B cell (primary cell): ENCODE measurements at regions not wholly inside any gene's neighbourhood (a gene's known extent, or its start where the extent isn't known, plus 50 kb on each side); places are given as distances from the start of the nearest gene placed in this dataset.

ENCODE experiments used
- ATAC-seq: fragments of 200-7000 bp; cut with Tn5 transposase; one replicate; pipeline ENCODE4 v1.10.0; 2021; ENCODE audit warnings: low read depth, mild to moderate bottlenecking, moderate number of reproducible peaks, moderate library complexity
- CTCF ChIA-PET: fragments of 350-600 bp; sonication (Branson Sonifier 250); formaldehyde crosslinking; loops from one replicate; lab custom pipeline; 2021; ENCODE audit warnings: antibody characterized with exemption, inconsistent platforms; lab: Charles Lee
- POLR2A ChIA-PET: fragments of 350-600 bp; sonication (Branson Sonifier 250); formaldehyde crosslinking; loops from one replicate; lab custom pipeline; 2021; ENCODE audit warnings: antibody characterized with exemption; lab: Charles Lee
- DNase-seq: peaks from one replicate; pipeline ENCODE4 v3.0.0; 2013
- H2AFZ ChIP-seq: 2 replicates; pipeline ENCODE4 v1.6.1; 2012; ENCODE audit warnings: mild to moderate bottlenecking, low read depth, low read length; ENCODE audit not compliant: insufficient read depth, poor library complexity, severe bottlenecking
- H3K27ac ChIP-seq, 2 donors: 1 replicate in 1 of 2; 2 replicates in 1 of 2; pipeline ENCODE4 v1.5.1; 2012 to 2013; ENCODE audit warnings: low read length in 2 of 2, mild to moderate bottlenecking in 2 of 2, moderate library complexity in 1 of 2
- H3K27me3 ChIP-seq, 4 experiments: fragments of 200-600 bp in 1 of 4; sonication (generic) in 1 of 4; replicated peaks in 1 of 4; 1 replicate in 2 of 4; 2 replicates in 2 of 4; pipeline versions ENCODE4 v1.6.1 to v1.7.0; 2013 to 2016; ENCODE audit warnings: low read length in 3 of 4, mild to moderate bottlenecking in 2 of 4, mixed read lengths in 1 of 4, moderate library complexity in 1 of 4; ENCODE audit not compliant: insufficient read depth in 4 of 4, control insufficient read depth in 3 of 4; ENCODE audit errors: control extremely low read depth in 1 of 4
- H3K36me3 ChIP-seq, 2 experiments: replicated peaks in 1 of 2; 1 replicate in 1 of 2; 2 replicates in 1 of 2; pipeline versions ENCODE4 v1.6.1 to v1.7.1; 2013; ENCODE audit warnings: low read length in 1 of 2; ENCODE audit not compliant: insufficient read depth in 2 of 2, control insufficient read depth in 1 of 2; ENCODE audit errors: control extremely low read depth in 1 of 2, extremely low read depth in 1 of 2
- H3K4me1 ChIP-seq, 2 donors: fragments of 200-600 bp in 1 of 2; sonication (generic) in 1 of 2; 1 replicate in 1 of 2; 2 replicates in 1 of 2; pipeline versions ENCODE4 v1.5.1 to v1.6.1; 2013 to 2017; ENCODE audit warnings: low read length in 2 of 2; ENCODE audit not compliant: control insufficient read depth in 2 of 2, insufficient read depth in 2 of 2
- H3K4me2 ChIP-seq: replicated peaks from 2 replicates; pipeline ENCODE3; 2012; ENCODE audit warnings: mild to moderate bottlenecking, low read depth, low read length; ENCODE audit not compliant: poor library complexity, severe bottlenecking
- H3K4me3 ChIP-seq, 5 experiments: fragments of 200-600 bp in 1 of 5; sonication (generic) in 1 of 5; 1 replicate in 3 of 5; 2 replicates in 2 of 5; pipeline versions ENCODE4 v1.5.1 to v1.7.0; 2011 to 2016; ENCODE audit warnings: low read length in 4 of 5, mild to moderate bottlenecking in 4 of 5, low read depth in 2 of 5, control low read depth in 1 of 5, moderate library complexity in 1 of 5; ENCODE audit not compliant: insufficient read depth in 1 of 5; ENCODE audit errors: control extremely low read depth in 1 of 5, extremely low read depth in 1 of 5
- H3K79me2 ChIP-seq: fragments of 200-600 bp; sonication (generic); one replicate; pipeline ENCODE4 v1.6.0; 2016; ENCODE audit warnings: low read length; ENCODE audit not compliant: control insufficient read depth, insufficient read depth
- H3K9ac ChIP-seq: fragments of 200-600 bp; sonication (generic); 2 replicates; pipeline ENCODE4 v1.6.1; 2017; ENCODE audit warnings: mild to moderate bottlenecking, low read length, moderate library complexity
- H3K9me3 ChIP-seq, 3 donors: one replicate each; pipeline versions ENCODE4 v1.6.1 to v1.7.1; 2013; ENCODE audit warnings: low read length in 2 of 3; ENCODE audit not compliant: control insufficient read depth in 2 of 3, insufficient read depth in 1 of 3; ENCODE audit errors: control extremely low read depth in 1 of 3
- H4K20me1 ChIP-seq: 2 replicates; pipeline ENCODE4 v1.6.0; 2012; ENCODE audit warnings: mild to moderate bottlenecking, low read length; ENCODE audit not compliant: insufficient read depth, control insufficient read depth, poor library complexity, severe bottlenecking
- H3K27ac Mint-ChIP-seq: one replicate; pipeline ENCODE4 v1.8.0; 2021; ENCODE audit warnings: mixed read lengths
- H3K27me3 Mint-ChIP-seq: one replicate; pipeline ENCODE4 v1.8.0; 2021; ENCODE audit warnings: mixed read lengths
- H3K4me1 Mint-ChIP-seq: one replicate; pipeline ENCODE4 v1.8.0; 2021; ENCODE audit warnings: mixed read lengths
- H3K4me3 Mint-ChIP-seq: one replicate; pipeline ENCODE4 v1.8.0; 2021; ENCODE audit warnings: mixed read lengths
- H3K9me3 Mint-ChIP-seq: one replicate; pipeline ENCODE4 v1.8.0; 2022; ENCODE audit warnings: mixed read lengths; ENCODE audit not compliant: insufficient read depth
- EZH2 ChIP-seq: IDR thresholded peaks from 2 replicates; pipeline ENCODE4 v1.6.1; 2012; ENCODE audit warnings: borderline replicate concordance, low read depth, mild to moderate bottlenecking, moderate library complexity, low read length; ENCODE audit not compliant: insufficient read depth, poor library complexity, severe bottlenecking
- WGBS: methylation state at CpG from one replicate; pipeline ENCODE4 v1.1.5; 2013; ENCODE audit warnings: missing lambda C conversion rate; ENCODE audit not compliant: insufficient coverage; 5-methylcytosine and 5-hydroxymethylcytosine counted together
- intact Hi-C: fragments of 100-400 bp; cut with micrococcal nuclease; formaldehyde crosslinking; loops from one replicate; pipeline ENCODE4 v1.10.0; 2022
- TF ChIP-seq, protein P1 (sequence below): fragments of 200-600 bp; IDR thresholded peaks from one replicate; pipeline ENCODE4 v1.8.0; 2022; ENCODE audit warnings: antibody characterized with exemption, mild to moderate bottlenecking

DNA sequence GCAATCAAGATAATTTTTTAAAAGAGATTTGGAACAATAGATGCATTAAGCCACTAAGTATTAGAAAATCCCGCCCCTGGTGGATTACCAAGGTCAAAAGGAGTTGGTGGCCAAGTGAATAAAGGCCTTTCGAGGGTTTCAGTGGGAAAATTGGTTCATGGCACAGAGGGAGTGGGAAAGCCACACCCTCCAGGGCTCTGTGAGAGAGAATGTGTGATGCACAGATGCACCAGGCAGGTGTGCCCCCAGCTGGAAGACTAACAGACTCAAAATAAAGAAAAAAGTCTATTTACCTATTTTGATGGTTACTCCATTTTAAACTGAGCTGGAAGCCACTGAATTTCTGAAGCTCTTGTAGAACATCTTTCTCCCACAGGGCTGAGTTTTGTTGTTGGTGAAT is 278.0 kb downstream of the DRD1 start:
- no peaks in the 10 kb centered on the region for H4K20me1 ChIP-seq
- H3K36me3 ChIP-seq: no peaks in the 10 kb centered on the region
- TF ChIP-seq, protein P1, sequence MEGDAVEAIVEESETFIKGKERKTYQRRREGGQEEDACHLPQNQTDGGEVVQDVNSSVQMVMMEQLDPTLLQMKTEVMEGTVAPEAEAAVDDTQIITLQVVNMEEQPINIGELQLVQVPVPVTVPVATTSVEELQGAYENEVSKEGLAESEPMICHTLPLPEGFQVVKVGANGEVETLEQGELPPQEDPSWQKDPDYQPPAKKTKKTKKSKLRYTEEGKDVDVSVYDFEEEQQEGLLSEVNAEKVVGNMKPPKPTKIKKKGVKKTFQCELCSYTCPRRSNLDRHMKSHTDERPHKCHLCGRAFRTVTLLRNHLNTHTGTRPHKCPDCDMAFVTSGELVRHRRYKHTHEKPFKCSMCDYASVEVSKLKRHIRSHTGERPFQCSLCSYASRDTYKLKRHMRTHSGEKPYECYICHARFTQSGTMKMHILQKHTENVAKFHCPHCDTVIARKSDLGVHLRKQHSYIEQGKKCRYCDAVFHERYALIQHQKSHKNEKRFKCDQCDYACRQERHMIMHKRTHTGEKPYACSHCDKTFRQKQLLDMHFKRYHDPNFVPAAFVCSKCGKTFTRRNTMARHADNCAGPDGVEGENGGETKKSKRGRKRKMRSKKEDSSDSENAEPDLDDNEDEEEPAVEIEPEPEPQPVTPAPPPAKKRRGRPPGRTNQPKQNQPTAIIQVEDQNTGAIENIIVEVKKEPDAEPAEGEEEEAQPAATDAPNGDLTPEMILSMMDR: no peak
- TF ChIP-seq EZH2: no peak
- no peaks in the 10 kb centered on the region for H3K27me3 ChIP-seq
- Mint-ChIP-seq H3K27me3 (no peaks in the 10 kb centered on the region), H3K9me3 (no peaks in the 10 kb centered on the region), H3K27ac (no peak overlapping the region), H3K4me1 (no peaks in the 10 kb centered on the region), H3K4me3 (no peak overlapping the region)
- no peak overlapping the region for H2AFZ ChIP-seq
- ATAC-seq (no peak), DNase-seq (no peak)
- WGBS: 67% methylated on average over 1 of the region's 2 CpGs
- H3K9me3 ChIP-seq: no peaks in the 10 kb centered on the region
- H3K9ac ChIP-seq: no peak overlapping the region
- no peak overlapping the region for H3K27ac ChIP-seq
- H3K4me1 ChIP-seq: no peaks in the 10 kb centered on the region
- no peak overlapping the region for H3K4me3 ChIP-seq
- CTCF ChIA-PET: no interaction called here
- intact Hi-C loops: no loop called here
- H3K4me2 ChIP-seq: no peak overlapping the region
- POLR2A ChIA-PET: no interaction called here
- no peaks in the 10 kb centered on the region for H3K79me2 ChIP-seq

DNA sequence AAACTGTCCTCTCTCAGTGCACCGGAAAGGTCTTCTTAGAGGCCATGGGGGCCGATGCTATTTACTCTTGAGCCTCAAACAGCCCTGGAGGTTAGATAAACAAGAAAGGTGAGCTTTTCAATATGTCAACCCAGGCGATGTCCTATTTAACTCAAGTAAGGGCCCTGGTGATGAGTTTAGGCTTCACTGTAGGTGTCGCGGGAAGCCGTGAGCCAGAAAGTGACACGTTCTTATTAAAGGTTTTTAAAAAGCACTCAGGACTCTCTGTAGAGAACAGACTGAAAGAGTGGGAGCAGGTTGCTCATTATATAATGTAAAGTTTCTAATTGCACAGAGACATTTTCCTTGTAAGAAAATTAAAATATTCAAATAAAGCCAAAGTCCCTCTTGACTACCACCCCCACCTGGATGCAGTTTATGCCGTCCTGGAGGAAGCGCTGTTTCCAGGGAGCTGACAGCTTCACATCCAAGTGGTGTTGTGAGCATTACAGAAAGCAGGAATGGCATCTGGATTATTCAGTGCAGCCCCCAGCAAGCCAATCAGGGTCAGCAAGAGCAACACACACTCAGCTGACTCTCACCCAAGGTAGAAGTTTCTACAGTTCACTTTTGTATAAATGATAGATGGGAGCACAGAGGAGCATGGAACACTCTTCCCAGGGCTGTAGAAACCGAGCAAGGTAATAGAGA is 280.3 kb downstream of the DRD1 start:
- no peak overlapping the region for H3K9ac ChIP-seq
- Mint-ChIP-seq H3K27ac (no peak overlapping the region), H3K27me3 (no peaks in the 10 kb centered on the region), H3K4me1 (no peaks in the 10 kb centered on the region), H3K9me3 (no peaks in the 10 kb centered on the region), H3K4me3 (no peak overlapping the region)
- intact Hi-C loops: no loop called here
- H4K20me1 ChIP-seq: no peaks in the 10 kb centered on the region
- no peaks in the 10 kb centered on the region for H3K4me1 ChIP-seq
- H3K27ac ChIP-seq: no peak overlapping the region
- no peaks in the 10 kb centered on the region for H3K9me3 ChIP-seq
- no peak for DNase-seq
- H2AFZ ChIP-seq: no peak overlapping the region
- no peak for TF ChIP-seq EZH2
- TF ChIP-seq, protein P1: no peak
- H3K36me3 ChIP-seq: no peaks in the 10 kb centered on the region
- no peaks in the 10 kb centered on the region for H3K27me3 ChIP-seq
- 82% methylated on average over 3 of the region's 10 CpGs for WGBS
- ChIA-PET CTCF (no interaction called here), POLR2A (no interaction called here)
- no peak overlapping the region for H3K4me3 ChIP-seq
- ATAC-seq: no peak
- no peaks in the 10 kb centered on the region for H3K79me2 ChIP-seq
- H3K4me2 ChIP-seq: no peak overlapping the region
